ENCODE measurements at regions not wholly inside any gene's neighbourhood (a gene's known extent, or its start where the extent isn't known, plus 50 kb on each side); places are given as distances from the start of the nearest gene placed in this dataset.

GRCh38 chr4:148497258-148497657 is 55.0 kb upstream of the NR3C2 start:
- no peak overlapping the region for H3K27ac ChIP-seq (ENCODE audit: low read depth, low read length)
- no peaks in the 10 kb centered on the region for H3K9me3 ChIP-seq (ENCODE audit: control insufficient read depth, insufficient read depth, low read length)
- H3K36me3 ChIP-seq (ENCODE audit: control insufficient read depth, low read length), result no peaks in the 10 kb centered on the region
- H3K4me2 ChIP-seq (ENCODE audit: low read length), result no peak overlapping the region
- H4K20me1 ChIP-seq (ENCODE audit: control insufficient read depth, insufficient read depth, low read depth, low read length), result no peaks in the 10 kb centered on the region
- H3K27me3 ChIP-seq (ENCODE audit: control insufficient read depth, low read length), result no peaks in the 10 kb centered on the region
- H3K4me1 ChIP-seq (ENCODE audit: control insufficient read depth, low read length), result no peaks in the 10 kb centered on the region
- TF ChIP-seq CTCF (IDR thresholded peaks at IDR 0.05; ENCODE audit: low read depth, low read length, poor library complexity, severe bottlenecking), result no peak
- no peak for TF ChIP-seq EZH2phosphoT487 (IDR thresholded peaks at IDR 0.05; ENCODE audit: borderline replicate concordance, low read length)
- no peaks in the 10 kb centered on the region for H3F3A ChIP-seq (ENCODE audit: control insufficient read depth, insufficient read depth)
- no peaks in the 10 kb centered on the region for H3K79me2 ChIP-seq (ENCODE audit: control insufficient read depth, low read length)
- H3K4me3 ChIP-seq (ENCODE audit: low read length), result no peak overlapping the region
- H3K9me2 ChIP-seq (replicated peaks; ENCODE audit: control insufficient read depth, low read length), result no peaks in the 10 kb centered on the region

GRCh38 chr4:148495463-148495862 is 53.2 kb upstream of the NR3C2 start:
- H3K4me1 ChIP-seq (ENCODE audit: control insufficient read depth, low read length), result no peaks in the 10 kb centered on the region
- no peak overlapping the region for H3K4me3 ChIP-seq (ENCODE audit: low read length)
- no peaks in the 10 kb centered on the region for H3K27me3 ChIP-seq (ENCODE audit: control insufficient read depth, low read length)
- H3K27ac ChIP-seq (ENCODE audit: low read depth, low read length), result no peak overlapping the region
- TF ChIP-seq EZH2phosphoT487 (IDR thresholded peaks at IDR 0.05; ENCODE audit: borderline replicate concordance, low read length) (no peak), CTCF (IDR thresholded peaks at IDR 0.05; ENCODE audit: low read depth, low read length, poor library complexity, severe bottlenecking) (no peak)
- H4K20me1 ChIP-seq (ENCODE audit: control insufficient read depth, insufficient read depth, low read depth, low read length), result no peaks in the 10 kb centered on the region
- H3F3A ChIP-seq (ENCODE audit: control insufficient read depth, insufficient read depth), result no peaks in the 10 kb centered on the region
- no peaks in the 10 kb centered on the region for H3K9me2 ChIP-seq (replicated peaks; ENCODE audit: control insufficient read depth, low read length)
- no peaks in the 10 kb centered on the region for H3K36me3 ChIP-seq (ENCODE audit: control insufficient read depth, low read length)
- H3K9me3 ChIP-seq (ENCODE audit: control insufficient read depth, insufficient read depth, low read length), result no peaks in the 10 kb centered on the region
- H3K79me2 ChIP-seq (ENCODE audit: control insufficient read depth, low read length), result no peaks in the 10 kb centered on the region
- H3K4me2 ChIP-seq (ENCODE audit: low read length), result no peak overlapping the region
